IMR-90 (cell line): ENCODE measurements at regions not wholly inside any gene's neighbourhood (a gene's known extent, or its start where the extent isn't known, plus 50 kb on each side); places are given as distances from the start of the nearest gene placed in this dataset.

Experiments
- ATAC-seq: fragments of 200-7000 bp; cut with Tn5 transposase; 2 replicates; pipeline ENCODE4 v1.9.1; 2020; ENCODE audit warnings: low read depth, mild to moderate bottlenecking, moderate library complexity
- BruUV-seq: library from RNA; stranded (reverse); fragments of 400-500 nt; replicated peaks from 2 replicates; lab custom pipeline; 2021; lab: Mats Ljungman, UMichigan
- CTCF ChIA-PET: fragments of 300-600 bp; formaldehyde crosslinking; extraction: SDS; loops from one replicate; lab custom pipeline; 2021; ENCODE audit warnings: antibody characterized with exemption; lab: Yijun Ruan, JAX
- POLR2A ChIA-PET: fragments of 300-600 bp; sonication (Branson Sonifier 250); formaldehyde crosslinking; loops from one replicate; lab custom pipeline; 2022; ENCODE audit warnings: antibody characterized with exemption; ENCODE audit not compliant: unreplicated experiment; lab: Charles Lee
- DNase-seq: peaks from one replicate; pipeline ENCODE4 v3.0.0; 2013
- H2AFZ ChIP-seq: replicated peaks from 2 replicates; pipeline ENCODE3; 2013; ENCODE audit warnings: low read length, mild to moderate bottlenecking; ENCODE audit not compliant: poor library complexity
- H2AK5ac ChIP-seq: 2 replicates; pipeline ENCODE4 v1.6.1; 2013; ENCODE audit warnings: low read depth, low read length, inconsistent platforms
- H2AK9ac ChIP-seq: replicated peaks from 2 replicates; pipeline ENCODE3; 2013; ENCODE audit warnings: mild to moderate bottlenecking, low read depth, low read length, moderate library complexity; ENCODE audit not compliant: poor library complexity
- H2BK120ac ChIP-seq: 2 replicates; pipeline ENCODE4 v1.6.1; 2013; ENCODE audit warnings: low read depth, low read length, inconsistent platforms
- H2BK15ac ChIP-seq: 3 replicates; pipeline ENCODE4 v1.6.1; 2013; ENCODE audit warnings: low read depth, low read length, inconsistent platforms
- H2BK20ac ChIP-seq: 2 replicates; pipeline ENCODE4 v1.6.1; 2013; ENCODE audit warnings: low read depth, mild to moderate bottlenecking, inconsistent platforms, low read length, moderate library complexity
- H2BK5ac ChIP-seq: 2 replicates; pipeline ENCODE4 v1.6.1; 2013; ENCODE audit warnings: mild to moderate bottlenecking, low read depth, low read length, inconsistent platforms; ENCODE audit not compliant: poor library complexity, severe bottlenecking
- H3K14ac ChIP-seq: replicated peaks from 2 replicates; pipeline ENCODE4 v1.6.1; 2013; ENCODE audit warnings: low read depth, low read length, inconsistent platforms
- H3K18ac ChIP-seq: 2 replicates; pipeline ENCODE4 v1.6.1; 2013; ENCODE audit warnings: low read depth, low read length, control low read depth
- H3K23ac ChIP-seq: 2 replicates; pipeline ENCODE4 v1.6.1; 2013; ENCODE audit warnings: low read depth, low read length, inconsistent platforms
- H3K27ac ChIP-seq: 2 replicates; pipeline ENCODE4 v1.5.1; 2013; ENCODE audit warnings: mild to moderate bottlenecking, control low read depth, low read length; ENCODE audit not compliant: insufficient read depth
- H3K27me3 ChIP-seq: 2 replicates; pipeline ENCODE4 v1.6.1; 2013; ENCODE audit warnings: low read length; ENCODE audit not compliant: control insufficient read depth, insufficient read depth
- H3K36me3 ChIP-seq: 2 replicates; pipeline ENCODE4 v1.6.1; 2013; ENCODE audit warnings: low read length, mixed read lengths; ENCODE audit not compliant: control insufficient read depth, insufficient read depth
- H3K4ac ChIP-seq: 2 replicates; pipeline ENCODE4 v1.6.1; 2013; ENCODE audit warnings: low read depth, low read length, inconsistent platforms
- H3K4me1 ChIP-seq: 2 replicates; pipeline ENCODE4 v1.6.1; 2013; ENCODE audit warnings: low read length, mixed read lengths; ENCODE audit not compliant: control insufficient read depth, insufficient read depth
- H3K4me2 ChIP-seq: 2 replicates; pipeline ENCODE4 v1.6.1; 2013; ENCODE audit warnings: low read depth, mild to moderate bottlenecking, control low read depth, low read length, moderate library complexity
- H3K4me3 ChIP-seq: 2 replicates; pipeline ENCODE4 v1.5.1; 2013; ENCODE audit warnings: low read depth, mild to moderate bottlenecking, control low read depth, low read length, moderate library complexity; ENCODE audit not compliant: insufficient read depth
- H3K56ac ChIP-seq: 2 replicates; pipeline ENCODE4 v1.6.1; 2013; ENCODE audit warnings: low read length, inconsistent platforms; ENCODE audit not compliant: insufficient read depth; ENCODE audit errors: extremely low read depth
- H3K79me1 ChIP-seq, 2 experiments: 2 replicates each; pipeline ENCODE4 v1.6.1; 2013; ENCODE audit warnings: low read length in 2 of 2, inconsistent platforms in 1 of 2, low read depth in 1 of 2
- H3K9ac ChIP-seq: 2 replicates; pipeline ENCODE4 v1.6.1; 2013; ENCODE audit warnings: low read depth, low read length, control low read depth
- H3K9me1 ChIP-seq: 2 replicates; pipeline ENCODE4 v1.6.1; 2013; ENCODE audit warnings: low read length, inconsistent platforms; ENCODE audit not compliant: insufficient read depth
- H3K9me3 ChIP-seq: 2 replicates; pipeline ENCODE4 v1.6.1; 2013; ENCODE audit warnings: low read length; ENCODE audit not compliant: control insufficient read depth, insufficient read depth
- H4K20me1 ChIP-seq: 2 replicates; pipeline ENCODE4 v1.6.1; 2013; ENCODE audit warnings: low read length, inconsistent platforms; ENCODE audit not compliant: insufficient read depth
- H4K5ac ChIP-seq: 2 replicates; pipeline ENCODE4 v1.6.1; 2013; ENCODE audit warnings: mild to moderate bottlenecking, low read depth, low read length, control low read depth
- H4K8ac ChIP-seq, 2 experiments: 2 replicates each; pipeline ENCODE4 v1.6.1; 2013; ENCODE audit warnings: low read depth in 2 of 2, low read length in 2 of 2, control low read depth in 1 of 2, inconsistent platforms in 1 of 2
- H4K91ac ChIP-seq: 2 replicates; pipeline ENCODE4 v1.6.1; 2013; ENCODE audit warnings: low read depth, low read length, inconsistent platforms; ENCODE audit not compliant: insufficient read depth
- CEBPB ChIP-seq: IDR thresholded peaks from 2 replicates; pipeline ENCODE4 v1.6.1; 2012; ENCODE audit warnings: low read depth, low read length, improper control_type of control experiment
- ELK1 ChIP-seq: fragments of 150-350 bp; IDR thresholded peaks from 2 replicates; pipeline ENCODE4 v1.6.1; 2016; ENCODE audit warnings: low read depth, mild to moderate bottlenecking, low read length, moderate library complexity, borderline replicate concordance
- FOS ChIP-seq: fragments of 150-350 bp; IDR thresholded peaks from 2 replicates; pipeline ENCODE4 v1.6.1; 2016; ENCODE audit warnings: low read depth, low read length
- MAFK ChIP-seq: IDR thresholded peaks from 2 replicates; pipeline ENCODE4 v1.6.1; 2012; ENCODE audit warnings: low read depth, low read length, improper control_type of control experiment
- RAD21 ChIP-seq: IDR thresholded peaks from 2 replicates; pipeline ENCODE4 v1.6.1; 2012; ENCODE audit warnings: low read length, improper control_type of control experiment
- RCOR1 ChIP-seq: IDR thresholded peaks from 2 replicates; pipeline ENCODE4 v1.6.1; 2012; ENCODE audit warnings: mild to moderate bottlenecking, low read length, improper control_type of control experiment; ENCODE audit not compliant: insufficient replicate concordance
- RFX5 ChIP-seq: IDR thresholded peaks from 2 replicates; pipeline ENCODE4 v1.8.0; 2012; ENCODE audit warnings: low read depth, mild to moderate bottlenecking, low read length, moderate library complexity
- WGBS, 2 experiments: methylation state at CpG; one replicate each; pipeline versions ENCODE4 v1.1.5 to v1.1.7; 2013; ENCODE audit warnings: missing lambda C conversion rate in 2 of 2; ENCODE audit not compliant: insufficient read length in 1 of 2; ENCODE audit errors: extremely low coverage in 2 of 2; 5-methylcytosine and 5-hydroxymethylcytosine counted together
- dilution Hi-C: fragments of 300-500 bp; cut with HindIII; formaldehyde crosslinking; loops from one replicate; pipeline ENCODE4 v1.14.3; 2018; ENCODE audit warnings: low sequenced_read_pairs; ENCODE audit not compliant: unreplicated experiment
- in situ Hi-C: fragments of 300-500 bp; cut with MboI; formaldehyde crosslinking; loops from 3 replicates; pipeline ENCODE4 v1.14.3; 2019; ENCODE audit warnings: low sequenced_read_pairs, inconsistent platforms, mixed read lengths
- intact Hi-C: fragments of 100-400 bp; cut with micrococcal nuclease; formaldehyde crosslinking; loops from 2 replicates; pipeline ENCODE4 v1.10.0; 2022
- TF ChIP-seq, protein P1 (sequence below): conservative IDR thresholded peaks from 2 replicates; pipeline ENCODE4 v1.5.1; 2012; ENCODE audit warnings: mild to moderate bottlenecking, low read depth, low read length, improper control_type of control experiment

- no peak for DNase-seq
- CTCF ChIA-PET = no interaction called here
- no peak overlapping the region for H3K56ac ChIP-seq
- no peak overlapping the region for H2BK20ac ChIP-seq
- H3K27me3 ChIP-seq = no peaks in the 10 kb centered on the region
- TF ChIP-seq, protein P1, sequence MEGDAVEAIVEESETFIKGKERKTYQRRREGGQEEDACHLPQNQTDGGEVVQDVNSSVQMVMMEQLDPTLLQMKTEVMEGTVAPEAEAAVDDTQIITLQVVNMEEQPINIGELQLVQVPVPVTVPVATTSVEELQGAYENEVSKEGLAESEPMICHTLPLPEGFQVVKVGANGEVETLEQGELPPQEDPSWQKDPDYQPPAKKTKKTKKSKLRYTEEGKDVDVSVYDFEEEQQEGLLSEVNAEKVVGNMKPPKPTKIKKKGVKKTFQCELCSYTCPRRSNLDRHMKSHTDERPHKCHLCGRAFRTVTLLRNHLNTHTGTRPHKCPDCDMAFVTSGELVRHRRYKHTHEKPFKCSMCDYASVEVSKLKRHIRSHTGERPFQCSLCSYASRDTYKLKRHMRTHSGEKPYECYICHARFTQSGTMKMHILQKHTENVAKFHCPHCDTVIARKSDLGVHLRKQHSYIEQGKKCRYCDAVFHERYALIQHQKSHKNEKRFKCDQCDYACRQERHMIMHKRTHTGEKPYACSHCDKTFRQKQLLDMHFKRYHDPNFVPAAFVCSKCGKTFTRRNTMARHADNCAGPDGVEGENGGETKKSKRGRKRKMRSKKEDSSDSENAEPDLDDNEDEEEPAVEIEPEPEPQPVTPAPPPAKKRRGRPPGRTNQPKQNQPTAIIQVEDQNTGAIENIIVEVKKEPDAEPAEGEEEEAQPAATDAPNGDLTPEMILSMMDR = no peak
- TF ChIP-seq FOS = no peak
- no peak for TF ChIP-seq MAFK
- TF ChIP-seq CEBPB = no peak
- no peak for TF ChIP-seq RFX5
- TF ChIP-seq RCOR1 = no peak
- TF ChIP-seq RAD21 = no peak
- TF ChIP-seq ELK1 = no peak
- H3K9me3 ChIP-seq = peaks cover 9% of the 10 kb centered on the region
- H3K9ac ChIP-seq = no peak overlapping the region
- in situ Hi-C loops = no loop called here
- no peak overlapping the region for H4K5ac ChIP-seq
- H3K4ac ChIP-seq = no peak overlapping the region
- intact Hi-C loops = no loop called here
- no peaks in the 10 kb centered on the region for H4K20me1 ChIP-seq
- H2BK15ac ChIP-seq = no peak overlapping the region
- H2BK5ac ChIP-seq = no peak overlapping the region
- no peak overlapping the region for H3K27ac ChIP-seq
- H3K4me3 ChIP-seq = no peak overlapping the region
- ATAC-seq = no peak
- WGBS, 2 experiments = no CpG with 5 or more reads among the region's 3 CpGs
- H4K91ac ChIP-seq = no peak overlapping the region
- no TSS peak for BruUV-seq
- peaks cover 3% of the 10 kb centered on the region; the same call in 1 of the 2 replicates for H3K9me1 ChIP-seq
- no peak overlapping the region for H2AK9ac ChIP-seq
- no peak overlapping the region for H3K4me2 ChIP-seq
- H2BK120ac ChIP-seq = no peak overlapping the region
- no peaks in the 10 kb centered on the region for H3K79me1 ChIP-seq
- H3K14ac ChIP-seq = no peak overlapping the region
- H3K23ac ChIP-seq = no peak overlapping the region
- no peaks in the 10 kb centered on the region for H3K36me3 ChIP-seq
- POLR2A ChIA-PET = no interaction called here
- H3K18ac ChIP-seq = no peak overlapping the region
- no peak overlapping the region for H2AK5ac ChIP-seq
- no peak overlapping the region for H2AFZ ChIP-seq
- H4K8ac ChIP-seq = no peak overlapping the region
- dilution Hi-C loops = no loop called here
- H3K4me1 ChIP-seq = no peaks in the 10 kb centered on the region
These were observed 253.2 kb downstream of the ANKRD50 start for GRCh38 chr4:124459196-124459940.
